HUDEP-2 (cell line): ENCODE measurements at regions not wholly inside any gene's neighbourhood (a gene's known extent, or its start where the extent isn't known, plus 50 kb on each side); places are given as distances from the start of the nearest gene placed in this dataset.

ENCODE experiments used
- DNase-seq, 76 experiments: peaks; one replicate each; lab custom pipeline; 2025; ENCODE audit not compliant: unreplicated experiment in 76 of 76; lab: John Stamatoyannopoulos, UW

DNA sequence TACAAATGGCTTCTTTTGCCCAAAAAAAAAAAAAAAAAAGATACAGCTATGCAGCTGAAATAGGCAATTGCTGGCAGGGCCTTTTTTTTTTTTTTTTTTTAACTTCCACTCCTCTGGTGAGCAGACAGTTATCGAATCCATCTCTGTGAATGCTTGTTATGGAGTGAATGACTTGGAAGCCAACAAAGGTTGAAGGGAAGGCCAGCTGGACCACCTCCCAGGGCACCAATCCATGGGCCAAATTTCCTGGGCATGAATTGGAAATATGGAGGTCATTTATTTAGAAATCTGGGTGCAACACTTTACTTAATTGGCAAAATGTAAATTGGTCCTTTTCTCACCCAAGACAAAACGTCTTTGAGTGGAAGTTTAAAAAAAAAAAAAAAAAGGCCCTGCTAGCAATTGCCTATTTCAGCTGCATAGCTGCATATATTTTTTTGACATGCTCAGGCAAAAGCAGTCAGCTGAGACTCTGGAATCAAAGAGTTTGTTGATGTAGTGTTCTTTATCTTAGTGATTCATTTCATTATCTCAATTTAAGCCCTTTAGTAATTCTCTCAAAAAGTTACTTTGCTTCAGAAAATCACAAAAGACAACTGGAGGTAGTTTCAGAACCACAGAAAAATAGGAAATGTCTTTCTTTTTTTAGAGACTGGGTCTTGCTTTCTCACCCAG lies 392.2 kb upstream of the KLF4 start:
- no peak for DNase-seq

DNA sequence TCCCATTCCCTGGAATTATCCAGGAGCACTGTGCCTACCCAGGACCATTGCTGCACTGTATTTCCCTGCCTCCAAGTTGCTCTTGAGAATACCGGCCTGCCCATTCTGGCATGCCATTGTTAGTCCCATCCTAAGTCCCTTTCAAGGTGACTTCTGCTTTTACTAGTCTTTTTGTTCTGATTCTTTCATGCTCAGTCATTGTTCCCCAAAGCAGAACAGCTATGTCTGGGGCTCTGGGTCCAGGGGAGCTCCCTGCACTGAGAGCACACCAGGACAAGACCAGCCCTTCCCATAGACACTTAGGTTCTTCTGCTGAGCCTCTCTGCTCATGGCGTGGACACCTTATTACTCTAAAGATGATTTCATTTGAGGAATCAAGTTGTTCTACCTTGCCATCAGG lies 388.9 kb upstream of the KLF4 start:
- no peak for DNase-seq

GRCh38 chr9:107875571-107875980 lies 386.0 kb upstream of the KLF4 start:
- no peak for DNase-seq

DNA sequence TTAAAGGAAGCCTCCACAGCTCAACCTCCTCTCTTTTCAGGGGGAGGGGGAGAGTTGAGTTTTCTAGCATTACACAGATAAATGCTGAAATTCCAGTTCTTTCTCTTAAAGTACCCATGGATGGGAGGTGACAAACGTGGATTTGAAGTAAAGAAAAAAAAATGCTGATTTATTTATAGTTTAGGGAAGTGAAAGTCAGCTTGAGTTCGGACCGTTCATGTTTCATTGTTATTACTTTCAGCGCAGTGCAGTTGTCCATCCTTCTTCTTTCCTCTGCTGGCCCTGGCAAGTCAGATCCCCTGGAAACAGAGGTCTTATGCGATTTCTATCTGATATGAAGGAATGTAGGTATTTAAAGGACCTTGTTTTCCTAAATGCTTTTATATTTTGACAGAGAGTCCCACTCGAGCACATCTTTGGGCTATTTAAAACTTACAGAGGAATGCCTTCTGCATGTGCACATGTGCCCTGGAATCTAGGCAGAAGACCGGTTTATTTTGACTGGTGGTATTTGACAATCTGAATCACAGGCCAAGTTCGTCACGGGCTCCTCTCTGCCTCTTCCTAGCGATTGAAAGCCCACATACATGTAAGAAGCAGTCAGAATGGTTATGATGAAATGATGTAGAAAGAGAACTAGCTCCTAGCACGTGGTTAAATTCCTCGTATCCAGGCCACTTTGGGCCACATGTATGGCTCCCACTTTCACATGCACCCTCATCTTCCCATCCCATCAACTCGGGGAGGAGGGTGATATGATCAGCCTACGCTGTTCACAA lies 385.2 kb upstream of the KLF4 start:
- no peak for DNase-seq

DNA sequence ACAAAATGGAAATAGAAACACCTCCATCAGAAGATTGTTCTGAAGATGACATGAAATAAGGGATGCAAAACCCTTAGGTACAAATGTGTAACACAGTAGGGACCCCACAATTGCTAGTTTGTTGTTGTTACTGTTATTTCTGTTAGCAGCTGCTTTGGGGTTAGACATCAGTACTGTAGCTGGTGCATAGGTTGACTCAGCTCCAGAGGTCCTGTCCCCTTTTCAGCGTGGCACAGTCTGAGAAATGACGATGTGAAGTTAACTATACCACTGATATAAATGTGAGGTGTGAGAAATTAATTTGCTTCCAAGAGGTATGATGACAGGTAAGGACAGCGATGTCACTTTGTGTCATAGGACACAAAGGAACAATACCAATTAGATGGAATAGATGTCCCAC lies 384.6 kb upstream of the KLF4 start:
- DNase-seq: no peak

GRCh38 chr9:107872457-107873192 lies 383.1 kb upstream of the KLF4 start:
- DNase-seq: no peak

GRCh38 chr9:107870927-107871680 lies 381.5 kb upstream of the KLF4 start:
- no peak for DNase-seq

GRCh38 chr9:107870221-107870620 lies 380.7 kb upstream of the KLF4 start:
- no peak for DNase-seq

DNA sequence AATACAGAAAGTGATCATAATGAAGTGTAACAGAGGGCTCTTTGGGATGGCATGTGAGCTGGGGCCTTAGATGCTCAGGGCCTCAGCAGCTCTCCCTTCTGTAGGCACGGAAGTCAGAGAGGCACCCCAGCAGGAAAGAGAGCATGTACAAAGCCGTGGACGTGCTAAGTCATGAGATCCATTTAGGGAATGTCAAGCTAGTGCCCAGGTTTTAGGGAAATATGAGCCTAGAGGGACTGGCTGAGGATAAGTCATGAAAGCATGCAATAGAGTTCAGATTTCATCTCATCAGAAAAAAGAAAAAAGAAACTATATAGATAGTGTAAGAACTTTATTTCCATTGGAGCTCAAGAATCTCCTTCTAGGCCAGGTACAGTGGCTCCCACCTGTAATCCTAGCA lies 379.5 kb upstream of the KLF4 start:
- no peak for DNase-seq

DNA sequence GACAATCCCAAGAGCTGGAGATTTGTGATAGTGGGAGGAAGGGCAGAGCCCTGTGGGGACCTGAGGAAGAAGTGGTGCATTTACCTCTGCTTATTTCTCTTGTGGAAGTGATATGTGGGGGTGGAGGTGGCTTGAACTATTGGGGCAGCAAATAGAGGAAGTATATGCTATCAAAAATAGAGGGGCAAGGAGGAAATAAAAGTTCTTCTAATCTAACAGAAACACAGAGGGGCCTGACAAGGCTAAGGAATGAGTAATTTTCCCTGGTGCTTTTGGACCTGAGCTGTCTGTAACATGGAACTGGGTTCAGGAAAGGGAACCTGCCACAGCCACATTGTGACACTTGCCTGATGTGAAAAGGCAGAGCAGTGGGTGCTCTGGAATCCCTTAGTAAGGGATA lies 378.6 kb upstream of the KLF4 start:
- no peak for DNase-seq

DNA sequence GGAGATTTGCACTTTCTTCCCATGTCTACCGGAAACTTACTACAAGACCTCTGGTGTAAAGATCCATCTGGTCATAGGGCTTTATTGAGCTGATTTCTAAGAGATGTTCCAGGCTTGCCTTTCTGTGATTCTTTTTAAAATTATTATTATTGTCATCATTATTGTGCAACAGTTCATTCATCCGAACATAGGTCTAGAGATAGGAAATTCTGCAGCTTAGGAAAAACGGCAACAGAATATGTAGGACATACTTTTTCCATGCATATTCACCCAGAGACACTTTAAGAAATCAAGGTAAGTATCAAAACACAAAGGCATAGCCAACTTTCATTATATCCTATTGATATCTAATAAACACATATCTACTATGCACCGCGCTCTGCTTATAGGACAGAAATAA lies 378.2 kb upstream of the KLF4 start:
- DNase-seq: no peak

DNA sequence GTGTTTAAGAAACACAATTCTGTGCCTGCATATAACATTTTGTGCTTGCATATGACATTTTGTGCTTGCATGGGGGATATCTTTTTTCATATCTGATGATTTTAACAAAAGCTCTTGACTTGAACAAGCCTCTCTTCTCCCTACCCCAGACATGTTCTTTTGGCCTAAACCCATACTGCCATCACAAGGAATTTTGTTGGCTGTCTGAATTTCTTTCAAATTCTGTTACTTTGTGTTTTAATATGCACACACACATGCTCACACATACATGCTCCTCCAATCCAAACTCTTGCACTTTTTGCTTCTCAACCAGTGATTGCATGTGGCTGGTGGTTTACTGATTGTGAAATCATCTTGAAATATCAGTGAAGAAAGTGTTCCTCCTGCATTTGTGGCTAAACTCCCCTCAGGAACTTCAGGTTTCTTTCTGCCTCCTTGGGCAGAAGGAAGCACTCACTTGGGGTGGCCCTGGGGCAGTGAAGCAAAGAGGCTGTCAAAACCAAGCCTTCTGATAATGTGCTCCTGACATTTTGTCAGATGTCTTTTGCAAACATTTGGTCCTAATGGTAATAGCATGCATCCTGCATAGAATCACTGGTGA lies 377.2 kb upstream of the KLF4 start:
- no peak for DNase-seq

DNA sequence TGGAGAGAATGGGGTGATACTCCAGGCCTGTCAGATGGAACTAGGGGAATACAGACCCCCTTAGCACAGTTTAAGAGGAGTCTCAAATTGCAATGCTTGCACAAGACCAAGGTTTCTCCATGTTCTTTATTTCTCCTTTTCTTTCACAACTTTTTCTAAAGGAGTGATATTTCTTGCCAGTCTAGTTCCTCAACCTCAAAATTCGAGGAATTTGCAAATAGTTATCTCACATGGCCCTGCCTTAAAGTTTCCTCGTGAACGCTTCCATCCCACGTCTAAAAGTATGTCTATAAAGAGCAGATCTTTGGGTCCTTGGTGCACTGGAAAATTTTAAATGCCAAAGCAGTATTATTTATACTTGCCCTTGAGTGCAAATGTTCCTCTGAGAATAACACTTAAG lies 373.8 kb upstream of the KLF4 start:
- no peak for DNase-seq

- DNase-seq: no peak
These were observed 373.3 kb upstream of the KLF4 start for GRCh38 chr9:107862881-107863280.

DNA sequence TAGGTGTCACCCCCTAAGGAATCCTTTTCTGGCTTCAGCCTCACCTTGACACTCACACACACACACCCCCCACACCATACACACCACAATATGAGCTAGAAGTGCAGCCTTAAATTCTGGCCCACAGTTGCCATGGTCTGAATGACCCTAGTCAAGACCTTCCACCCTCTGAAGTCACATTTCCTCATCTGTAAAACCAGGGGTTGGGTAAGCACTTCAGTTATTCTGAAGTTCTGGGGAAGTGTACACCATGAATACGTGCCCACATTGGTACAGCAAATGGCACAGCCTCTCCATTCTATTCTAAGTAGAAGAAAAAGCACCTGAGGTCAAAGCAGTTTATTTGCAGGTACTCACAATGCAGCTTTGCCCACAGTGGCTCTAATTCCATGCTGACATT lies 372.8 kb upstream of the KLF4 start:
- no peak for DNase-seq

DNA sequence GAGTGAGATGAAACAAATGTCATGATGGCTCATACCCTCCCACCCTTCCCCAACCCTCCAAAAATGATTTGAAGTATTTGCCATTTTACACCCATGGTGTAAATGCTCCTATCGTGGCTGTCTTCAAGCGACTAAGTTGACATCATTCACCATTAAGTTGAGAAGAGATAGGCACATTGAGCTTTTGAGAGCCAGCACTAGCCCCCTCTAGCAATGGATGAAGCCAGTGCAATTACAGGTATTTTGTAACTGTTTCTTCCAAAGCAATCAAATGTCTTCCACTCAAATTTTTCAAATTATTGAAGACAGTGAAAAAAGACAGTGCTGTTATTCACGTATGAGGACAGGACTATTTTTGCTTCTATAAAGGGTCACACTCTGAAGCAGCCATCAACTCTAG lies 371.5 kb upstream of the KLF4 start:
- no peak for DNase-seq

- no peak for DNase-seq
These were observed 368.7 kb upstream of the KLF4 start for GRCh38 chr9:107858260-107858659.

DNA sequence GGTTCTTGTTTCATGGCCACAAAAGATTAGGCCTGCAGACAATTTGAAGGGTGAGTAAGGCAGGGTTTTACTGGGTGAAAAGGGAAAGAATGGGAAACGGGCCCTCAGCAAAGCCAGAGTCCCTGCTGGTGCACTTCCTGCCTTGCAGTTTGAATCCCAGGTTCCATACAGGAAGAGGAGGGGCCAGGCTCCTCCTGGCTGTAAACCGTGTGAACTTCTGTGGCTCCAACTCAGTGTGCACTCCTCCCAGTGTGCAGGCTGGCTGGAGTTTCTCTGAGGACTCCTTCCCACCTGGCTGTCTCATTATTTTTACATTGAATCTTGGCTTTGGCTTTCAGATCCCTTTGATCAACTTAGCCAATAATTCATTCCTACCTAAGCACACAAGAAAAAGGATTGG lies 367.1 kb upstream of the KLF4 start:
- no peak for DNase-seq

DNA sequence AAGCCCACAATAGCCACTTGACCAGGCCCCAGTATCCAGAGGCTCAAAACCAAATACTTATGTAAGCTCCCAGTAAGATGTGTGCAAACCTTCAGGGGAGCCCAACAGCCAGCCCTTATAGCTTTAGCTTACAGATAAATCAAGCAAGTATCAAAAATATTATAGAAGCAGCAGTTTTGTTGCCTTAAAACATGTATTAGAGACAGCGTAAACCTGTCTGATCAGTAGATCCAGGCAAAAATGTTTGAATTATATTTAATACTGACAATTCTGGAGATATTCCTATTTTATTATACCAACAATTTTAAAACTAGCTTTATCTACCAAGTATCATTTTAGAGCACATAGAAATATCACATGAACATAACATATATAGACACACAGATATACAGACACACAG lies 365.6 kb upstream of the KLF4 start:
- no peak for DNase-seq

DNA sequence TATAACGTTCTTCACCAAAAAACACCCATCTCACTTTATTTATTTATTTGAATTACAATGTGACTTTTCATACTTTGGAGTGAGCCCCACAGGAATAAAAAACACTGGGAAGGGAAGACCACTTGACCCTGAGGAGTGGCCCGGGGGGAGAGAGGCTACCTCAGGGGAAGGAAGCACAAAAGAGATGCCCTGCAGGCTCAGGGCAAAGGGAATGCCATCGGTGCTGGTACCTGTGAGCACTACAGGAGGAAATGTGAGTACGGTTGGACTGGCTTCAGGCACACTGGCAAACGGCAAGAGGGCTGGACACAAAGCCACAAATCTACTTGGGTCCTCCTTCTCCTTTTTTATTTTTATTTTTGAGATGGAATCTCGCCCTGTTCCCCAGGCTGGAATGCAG lies 363.9 kb upstream of the KLF4 start:
- DNase-seq: no peak

DNA sequence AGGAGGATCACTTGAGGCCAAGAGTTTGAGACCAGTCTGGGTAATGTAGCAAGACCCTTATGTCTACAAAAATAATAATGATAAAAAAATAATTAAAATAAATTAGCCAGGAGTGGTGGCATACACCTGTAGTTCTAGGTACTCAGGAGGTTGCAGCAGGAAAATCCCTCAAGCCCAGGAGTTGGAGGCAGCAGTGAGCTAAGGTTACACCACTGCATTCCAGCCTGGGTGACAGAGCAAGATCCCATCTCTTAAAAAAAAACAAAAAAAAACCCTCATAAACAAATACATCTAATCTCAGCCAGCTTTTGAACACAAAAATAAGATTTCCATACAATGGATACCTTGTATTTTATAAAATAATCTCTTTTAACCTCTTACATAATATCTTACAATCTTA lies 363.3 kb upstream of the KLF4 start:
- DNase-seq: no peak
